ENCODE measurements at regions not wholly inside any gene's neighbourhood (a gene's known extent, or its start where the extent isn't known, plus 50 kb on each side); places are given as distances from the start of the nearest gene placed in this dataset.

DNA sequence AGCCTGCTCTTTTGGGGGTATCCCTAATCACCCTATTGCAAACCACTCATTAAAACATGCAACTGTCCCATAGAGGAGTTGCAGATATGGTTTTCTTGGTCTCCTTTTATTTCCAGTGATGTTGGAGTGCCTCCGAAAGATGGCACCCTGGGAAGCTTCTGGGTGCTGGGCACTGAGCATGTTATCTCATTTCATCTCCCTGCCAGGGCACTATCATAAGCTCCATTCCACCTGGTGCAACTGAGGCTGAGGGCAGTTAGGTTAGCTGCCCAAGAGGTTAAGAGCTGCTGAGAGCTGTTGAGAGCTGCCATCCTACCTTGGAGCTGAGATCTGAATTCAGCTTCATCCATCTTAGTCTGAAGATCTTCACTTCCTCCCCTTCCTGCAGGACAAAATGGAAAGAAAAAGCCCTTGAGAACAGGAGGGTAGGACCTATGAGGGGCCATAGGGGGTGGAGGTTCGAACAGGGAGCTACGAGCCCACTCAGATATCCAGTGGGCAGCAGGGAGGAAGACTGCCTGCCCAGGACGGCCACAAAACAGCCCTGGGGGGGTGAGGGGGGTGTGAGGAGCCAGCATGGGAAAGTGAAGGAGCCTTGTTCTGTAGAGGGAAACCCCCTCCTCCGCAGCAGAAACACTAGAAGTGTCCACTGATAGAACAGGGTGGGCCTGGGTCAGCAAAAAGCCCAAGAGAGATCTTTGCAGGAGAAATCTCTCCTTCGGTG, 202.5 kb downstream of the ZFP36L2 start:
- no peak overlapping the region for H2AFZ ChIP-seq (ENCODE audit: low read depth, low read length)
- no peaks in the 10 kb centered on the region for H3K27me3 ChIP-seq (ENCODE audit: insufficient read depth, low read length)
- no peak overlapping the region for H3K4me3 ChIP-seq (ENCODE audit: low read length)
- peaks cover 5% of the 10 kb centered on the region for H3K9me3 ChIP-seq (ENCODE audit: low read length)
- H3K4me1 ChIP-seq (ENCODE audit: insufficient read depth, low read length): peaks cover 7% of the 10 kb centered on the region
- no peaks in the 10 kb centered on the region for H3K36me3 ChIP-seq (ENCODE audit: insufficient read depth, low read length)

DNA sequence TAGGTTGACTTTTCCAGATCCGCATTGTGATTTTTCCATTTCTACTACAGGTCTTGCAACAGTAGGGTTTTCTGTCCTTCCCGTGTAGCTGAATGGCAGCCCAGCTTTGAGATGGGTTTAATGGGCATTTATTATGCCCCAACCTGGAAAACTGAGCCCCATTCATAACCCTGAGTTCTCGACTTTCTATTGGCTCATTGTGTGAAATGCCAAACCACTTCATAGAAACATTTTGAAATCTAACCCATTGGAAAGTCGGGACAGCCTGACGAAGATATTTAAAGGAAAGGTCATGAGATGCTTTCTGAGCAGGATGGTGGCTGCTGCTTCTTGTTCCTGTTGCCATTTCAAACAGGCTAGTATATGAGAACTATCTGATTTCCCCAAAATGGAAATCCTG, 203.5 kb downstream of the ZFP36L2 start:
- Histone ChIP-seq H3K4me1 (ENCODE audit: insufficient read depth, low read length) (peaks cover 13% of the 10 kb centered on the region), H3K4me3 (ENCODE audit: low read length) (no peak overlapping the region), H3K9me3 (ENCODE audit: low read length) (peaks cover 5% of the 10 kb centered on the region), H3K27me3 (ENCODE audit: insufficient read depth, low read length) (no peaks in the 10 kb centered on the region), H2AFZ (ENCODE audit: low read depth, low read length) (no peak overlapping the region), H3K36me3 (ENCODE audit: insufficient read depth, low read length) (no peaks in the 10 kb centered on the region)

GRCh38 chr2:43021791-43022509, 204.5 kb downstream of the ZFP36L2 start:
- no peaks in the 10 kb centered on the region for H3K27me3 ChIP-seq (ENCODE audit: insufficient read depth, low read length)
- no peaks in the 10 kb centered on the region for H3K36me3 ChIP-seq (ENCODE audit: insufficient read depth, low read length)
- H3K4me3 ChIP-seq (ENCODE audit: low read length): no peak overlapping the region
- H2AFZ ChIP-seq (ENCODE audit: low read depth, low read length): no peak overlapping the region
- peaks cover 5% of the 10 kb centered on the region for H3K9me3 ChIP-seq (ENCODE audit: low read length)
- peaks cover 13% of the 10 kb centered on the region for H3K4me1 ChIP-seq (ENCODE audit: insufficient read depth, low read length)

GRCh38 chr2:43020990-43021669, 205.3 kb downstream of the ZFP36L2 start:
- peaks cover 5% of the 10 kb centered on the region for H3K9me3 ChIP-seq (ENCODE audit: low read length)
- no peaks in the 10 kb centered on the region for H3K27me3 ChIP-seq (ENCODE audit: insufficient read depth, low read length)
- H3K4me3 ChIP-seq (ENCODE audit: low read length): no peak overlapping the region
- H3K36me3 ChIP-seq (ENCODE audit: insufficient read depth, low read length): no peaks in the 10 kb centered on the region
- peaks cover 13% of the 10 kb centered on the region for H3K4me1 ChIP-seq (ENCODE audit: insufficient read depth, low read length)
- H2AFZ ChIP-seq (ENCODE audit: low read depth, low read length): no peak overlapping the region

- H3K4me1 ChIP-seq (ENCODE audit: insufficient read depth, low read length): peaks cover 13% of the 10 kb centered on the region
- H3K4me3 ChIP-seq (ENCODE audit: low read length): no peak overlapping the region
- H3K36me3 ChIP-seq (ENCODE audit: insufficient read depth, low read length): no peaks in the 10 kb centered on the region
- no peak overlapping the region for H2AFZ ChIP-seq (ENCODE audit: low read depth, low read length)
- H3K27me3 ChIP-seq (ENCODE audit: insufficient read depth, low read length): no peaks in the 10 kb centered on the region
- peaks cover 5% of the 10 kb centered on the region for H3K9me3 ChIP-seq (ENCODE audit: low read length)
These were observed 206.1 kb downstream of the ZFP36L2 start for GRCh38 chr2:43020296-43020695.

GRCh38 chr2:43019536-43020183, 206.7 kb downstream of the ZFP36L2 start:
- no peaks in the 10 kb centered on the region for H3K36me3 ChIP-seq (ENCODE audit: insufficient read depth, low read length)

GRCh38 chr2:43019025-43019367, 207.4 kb downstream of the ZFP36L2 start:
- Histone ChIP-seq H3K27me3 (ENCODE audit: insufficient read depth, low read length) (no peaks in the 10 kb centered on the region), H2AFZ (ENCODE audit: low read depth, low read length) (no peak overlapping the region), H3K4me3 (ENCODE audit: low read length) (no peak overlapping the region), H3K9me3 (ENCODE audit: low read length) (peaks cover 5% of the 10 kb centered on the region), H3K36me3 (ENCODE audit: insufficient read depth, low read length) (no peaks in the 10 kb centered on the region), H3K4me1 (ENCODE audit: insufficient read depth, low read length) (peaks cover 7% of the 10 kb centered on the region)

More at GRCh38 chr2:43019536-43020183, 206.7 kb downstream of the ZFP36L2 start:
- peaks cover 5% of the 10 kb centered on the region for H3K9me3 ChIP-seq (ENCODE audit: low read length)
- H2AFZ ChIP-seq (ENCODE audit: low read depth, low read length): no peak overlapping the region
- H3K4me1 ChIP-seq (ENCODE audit: insufficient read depth, low read length): peaks cover 8% of the 10 kb centered on the region
- H3K27me3 ChIP-seq (ENCODE audit: insufficient read depth, low read length): no peaks in the 10 kb centered on the region
- no peak overlapping the region for H3K4me3 ChIP-seq (ENCODE audit: low read length)

DNA sequence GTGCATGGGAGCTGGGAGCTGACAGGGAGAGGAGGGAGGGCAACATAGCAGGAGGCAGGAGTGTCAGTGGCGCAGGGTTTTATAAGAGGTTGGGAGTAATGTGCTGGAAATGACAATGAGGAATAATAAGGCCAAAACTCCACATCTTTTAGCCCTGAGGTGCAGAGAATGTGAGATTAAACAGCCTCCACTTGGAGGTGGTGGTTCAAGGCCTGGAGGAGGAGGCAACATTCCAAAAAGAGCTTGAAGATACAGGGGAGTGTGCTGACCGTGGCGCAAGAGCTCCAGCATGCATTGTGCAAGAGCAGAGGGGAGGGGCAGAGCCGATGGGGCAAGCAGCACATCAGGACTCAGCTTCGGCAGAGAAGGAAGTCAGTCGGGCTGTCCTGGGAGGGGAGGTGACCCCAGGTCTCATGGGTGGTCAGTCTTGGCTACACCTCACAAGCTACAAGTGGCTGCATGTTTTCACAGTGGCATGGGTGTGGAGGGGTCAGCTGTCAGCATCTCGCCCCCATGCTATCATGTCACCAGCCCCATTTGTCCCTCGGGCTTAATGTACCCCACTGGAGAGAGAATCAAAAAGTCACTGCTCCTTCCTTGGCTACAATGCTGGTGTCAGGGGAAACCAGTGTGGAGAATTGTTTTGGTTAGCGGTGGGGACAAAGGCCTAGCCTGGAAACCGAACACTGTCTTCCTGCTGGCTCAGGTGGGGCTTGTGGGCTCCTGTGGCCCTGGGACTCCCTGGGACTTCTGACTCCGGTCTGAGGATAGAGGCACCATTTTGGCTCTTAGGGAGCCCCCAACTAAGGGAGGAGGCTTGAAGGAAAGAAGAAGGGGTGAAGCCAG, 208.0 kb downstream of the ZFP36L2 start:
- peaks cover 5% of the 10 kb centered on the region for H3K9me3 ChIP-seq (ENCODE audit: low read length)
- peaks cover 7% of the 10 kb centered on the region for H3K4me1 ChIP-seq (ENCODE audit: insufficient read depth, low read length)
- H3K27me3 ChIP-seq (ENCODE audit: insufficient read depth, low read length): no peaks in the 10 kb centered on the region
- H3K36me3 ChIP-seq (ENCODE audit: insufficient read depth, low read length): no peaks in the 10 kb centered on the region
- H2AFZ ChIP-seq (ENCODE audit: low read depth, low read length): no peak overlapping the region
- H3K4me3 ChIP-seq (ENCODE audit: low read length): no peak overlapping the region

- Histone ChIP-seq H3K27me3 (ENCODE audit: insufficient read depth, low read length) (no peaks in the 10 kb centered on the region), H3K36me3 (ENCODE audit: insufficient read depth, low read length) (no peaks in the 10 kb centered on the region), H3K9me3 (ENCODE audit: low read length) (no peaks in the 10 kb centered on the region), H2AFZ (ENCODE audit: low read depth, low read length) (no peak overlapping the region), H3K4me1 (ENCODE audit: insufficient read depth, low read length) (peaks cover 5% of the 10 kb centered on the region), H3K4me3 (ENCODE audit: low read length) (no peak overlapping the region)
These were observed 212.5 kb downstream of the ZFP36L2 start for GRCh38 chr2:43013821-43014345.

DNA sequence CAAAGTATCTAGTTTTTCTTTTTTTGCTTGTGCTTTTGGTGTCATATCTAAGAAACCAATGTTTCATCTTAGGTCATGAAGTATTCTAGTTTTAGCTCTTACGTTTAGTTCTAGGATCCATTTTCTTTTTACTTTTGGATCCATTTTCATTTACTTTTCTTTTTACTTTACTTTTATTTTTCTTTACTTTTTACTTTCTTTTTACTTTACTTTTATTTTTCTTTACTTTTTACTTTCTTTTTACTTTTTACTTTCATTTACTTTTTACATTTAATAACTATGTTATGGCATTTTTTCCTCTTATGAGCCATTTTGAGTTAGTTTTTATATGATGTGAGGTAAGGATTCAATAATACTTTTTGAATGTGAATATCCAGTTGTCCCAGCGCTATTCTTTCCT, 213.4 kb downstream of the ZFP36L2 start:
- Histone ChIP-seq H3K36me3 (ENCODE audit: insufficient read depth, low read length) (no peaks in the 10 kb centered on the region), H3K4me3 (ENCODE audit: low read length) (no peak overlapping the region), H3K9me3 (ENCODE audit: low read length) (no peaks in the 10 kb centered on the region), H2AFZ (ENCODE audit: low read depth, low read length) (no peak overlapping the region), H3K27me3 (ENCODE audit: insufficient read depth, low read length) (no peaks in the 10 kb centered on the region), H3K4me1 (ENCODE audit: insufficient read depth, low read length) (no peaks in the 10 kb centered on the region)

DNA sequence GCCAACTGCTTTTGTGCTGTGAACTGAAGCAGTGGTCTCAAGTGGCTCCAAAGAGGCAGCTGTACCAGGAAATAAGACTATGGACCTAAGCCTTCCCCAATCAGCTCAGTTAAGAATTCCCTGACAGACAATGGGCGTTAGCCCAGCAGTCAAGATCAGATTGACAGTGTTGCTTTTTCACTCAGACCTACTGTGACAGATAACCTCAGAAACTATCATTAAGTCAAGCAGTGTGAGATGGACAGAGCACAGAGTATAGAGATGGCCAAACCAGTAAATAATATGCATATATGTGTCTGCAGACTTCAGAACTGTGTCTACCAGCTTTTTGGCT, 215.3 kb downstream of the ZFP36L2 start:
- Histone ChIP-seq H3K27me3 (ENCODE audit: insufficient read depth, low read length) (no peaks in the 10 kb centered on the region), H3K9me3 (ENCODE audit: low read length) (no peaks in the 10 kb centered on the region), H3K4me1 (ENCODE audit: insufficient read depth, low read length) (no peaks in the 10 kb centered on the region), H3K4me3 (ENCODE audit: low read length) (no peak overlapping the region), H3K36me3 (ENCODE audit: insufficient read depth, low read length) (no peaks in the 10 kb centered on the region), H2AFZ (ENCODE audit: low read depth, low read length) (no peak overlapping the region)

DNA sequence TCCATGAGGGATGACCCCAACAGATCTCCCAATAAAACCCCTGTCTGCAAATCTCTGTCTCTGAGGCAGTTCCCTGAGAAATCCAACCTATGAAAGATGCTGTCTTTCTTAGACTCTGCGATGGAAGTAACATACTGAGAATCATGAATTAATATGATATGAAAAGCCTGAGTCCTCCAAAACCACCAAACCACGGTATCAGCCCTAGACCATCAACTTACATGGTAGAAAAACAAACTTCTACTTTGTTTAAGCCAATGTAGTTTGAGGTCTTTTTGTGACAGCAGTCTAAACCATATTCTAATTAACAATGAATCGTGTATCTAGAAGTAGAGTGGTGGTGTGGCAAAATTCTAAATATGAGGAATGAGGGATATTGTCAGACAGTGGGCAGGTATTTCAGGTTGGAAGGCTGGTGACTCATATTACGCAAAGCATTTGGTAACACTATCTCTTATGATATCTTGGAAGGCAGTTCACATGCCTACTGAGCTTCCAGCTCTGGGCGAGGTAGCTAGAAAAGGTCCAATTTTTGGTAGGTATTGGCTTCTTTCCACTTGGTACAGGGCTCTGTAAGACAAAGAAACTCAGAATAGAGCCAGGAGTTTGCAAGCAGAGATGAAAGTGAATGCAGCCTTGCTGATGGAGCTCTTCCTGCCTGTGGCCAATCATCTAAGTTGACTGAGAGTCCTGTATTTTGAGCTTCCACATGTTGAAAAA, 215.8 kb downstream of the ZFP36L2 start:
- no peak overlapping the region for H2AFZ ChIP-seq (ENCODE audit: low read depth, low read length)

More for the DNA sequence above, 215.8 kb downstream of the ZFP36L2 start:
- no peaks in the 10 kb centered on the region for H3K36me3 ChIP-seq (ENCODE audit: insufficient read depth, low read length)
- no peaks in the 10 kb centered on the region for H3K4me1 ChIP-seq (ENCODE audit: insufficient read depth, low read length)
- no peaks in the 10 kb centered on the region for H3K27me3 ChIP-seq (ENCODE audit: insufficient read depth, low read length)
- H3K9me3 ChIP-seq (ENCODE audit: low read length): no peaks in the 10 kb centered on the region
- no peak overlapping the region for H3K4me3 ChIP-seq (ENCODE audit: low read length)
